A549 (cell line): ENCODE measurements at regions not wholly inside any gene's neighbourhood (a gene's known extent, or its start where the extent isn't known, plus 50 kb on each side); places are given as distances from the start of the nearest gene placed in this dataset.

Experiments
- ATAC-seq, 2 experiments: fragments of 200-7000 bp in 1 of 2; fragments of >200 bp in 1 of 2; cut with Nextera tagmentation in 1 of 2; cut with Tn5 transposase in 1 of 2; 3 replicates each; pipeline versions ENCODE4 v1.8.0 to v1.9.1; 2018 to 2020; ENCODE audit warnings: mild to moderate bottlenecking in 1 of 2, moderate library complexity in 1 of 2
- CTCF ChIA-PET: fragments of 300-600 bp; sonication (Branson Sonifier 250); formaldehyde crosslinking; extraction: SDS; loops from one replicate; lab custom pipeline; 2021; ENCODE audit warnings: antibody characterized with exemption, inconsistent platforms; lab: Yijun Ruan, JAX
- POLR2A ChIA-PET: fragments of 350-600 bp; formaldehyde crosslinking; extraction: SDS; loops from one replicate; lab custom pipeline; 2021; ENCODE audit warnings: antibody characterized with exemption, inconsistent platforms; lab: Yijun Ruan, JAX
- DNase-seq, 2 experiments: peaks; one replicate each; pipeline versions ENCODE4 v3.0.0 to v3.0.0-alpha.2; 2011 to 2016; ENCODE audit warnings: low read depth in 1 of 2, low spot score in 1 of 2
- FAIRE-seq: peaks from 2 replicates; lab custom pipeline; 2011; peaks lifted over from hg19 to GRCh38; lab: Jason Lieb, UNC
- H3K27ac ChIP-seq, 2 experiments: fragments of >200 bp; sonication (Bioruptor Twin); formaldehyde crosslinking; 3 replicates each; pipeline ENCODE4 v1.5.1; 2016 to 2017
- H3K4me1 ChIP-seq: fragments of >200 bp; sonication (Bioruptor Twin); formaldehyde crosslinking; 3 replicates; pipeline ENCODE4 v1.6.1; 2016
- H3K4me2 ChIP-seq: fragments of >200 bp; sonication (Bioruptor Twin); formaldehyde crosslinking; 3 replicates; pipeline ENCODE4 v1.6.1; 2016
- H3K4me3 ChIP-seq: fragments of >200 bp; sonication (Bioruptor Twin); formaldehyde crosslinking; 3 replicates; pipeline ENCODE4 v1.5.1; 2016
- H3K9me3 ChIP-seq: fragments of >200 bp; sonication (Bioruptor Twin); formaldehyde crosslinking; 3 replicates; pipeline ENCODE4 v1.6.1; 2016
- EHF ChIP-seq: fragments of 250-450 bp; sonication (Bioruptor Pico); IDR thresholded peaks from 2 replicates; pipeline ENCODE4 v1.5.0; 2020; ENCODE audit warnings: mild to moderate bottlenecking
- FOSB ChIP-seq: fragments of 250-450 bp; sonication (Bioruptor Pico); IDR thresholded peaks from 2 replicates; pipeline ENCODE4 v1.5.0; 2020; ENCODE audit warnings: mild to moderate bottlenecking, moderate library complexity
- FOSL2 ChIP-seq, 2 experiments: fragments of 450-650 bp in 1 of 2; fragments of >200 bp in 1 of 2; sonication (Bioruptor Twin) in 1 of 2; formaldehyde crosslinking; IDR thresholded peaks; 2 replicates each; pipeline versions ENCODE4 v1.5.0 to v1.6.1; 2016 to 2020; ENCODE audit warnings: mild to moderate bottlenecking in 1 of 2, moderate library complexity in 1 of 2
- GATA3 ChIP-seq: IDR thresholded peaks from 2 replicates; pipeline ENCODE4 v1.6.1; 2012; ENCODE audit warnings: borderline replicate concordance
- HEYL ChIP-seq: fragments of 250-450 bp; sonication (Bioruptor Pico); IDR thresholded peaks from 2 replicates; pipeline ENCODE4 v1.8.0; 2021; ENCODE audit warnings: mild to moderate bottlenecking, moderate library complexity
- HOXA7 ChIP-seq: fragments of 250-450 bp; sonication (Bioruptor Pico); IDR thresholded peaks from 2 replicates; pipeline ENCODE4 v1.5.0; 2020; ENCODE audit warnings: mild to moderate bottlenecking, moderate library complexity
- HOXB5 ChIP-seq: fragments of 250-450 bp; sonication (Bioruptor Pico); IDR thresholded peaks from 2 replicates; pipeline ENCODE4 v1.5.0; 2020; ENCODE audit warnings: mild to moderate bottlenecking, moderate library complexity
- JUNB ChIP-seq: fragments of >200 bp; sonication (Bioruptor Twin); formaldehyde crosslinking; IDR thresholded peaks from 2 replicates; pipeline ENCODE4 v1.6.1; 2016
- NFE2L2 ChIP-seq: fragments of 150-350 bp; conservative IDR thresholded peaks from 2 replicates; pipeline ENCODE4 v1.6.1; 2014; ENCODE audit warnings: low read length
- NPAS2 ChIP-seq: fragments of 250-450 bp; sonication (Bioruptor Pico); IDR thresholded peaks from 2 replicates; pipeline ENCODE4 v1.8.0; 2022; ENCODE audit warnings: mild to moderate bottlenecking, moderate library complexity, borderline replicate concordance
- NR3C1 ChIP-seq: fragments of >200 bp; sonication (Bioruptor Twin); formaldehyde crosslinking; IDR thresholded peaks from 3 replicates; pipeline ENCODE4 v1.6.1; 2017
- PHF8 ChIP-seq: fragments of 200-600 bp; sonication (generic); IDR thresholded peaks from 2 replicates; pipeline ENCODE4 v1.6.1; 2016; ENCODE audit warnings: low read depth, mild to moderate bottlenecking, antibody characterized with exemption, moderate library complexity, borderline replicate concordance
- POLR2A ChIP-seq: IDR thresholded peaks from 2 replicates; pipeline ENCODE4 v1.6.1; 2012; ENCODE audit warnings: mild to moderate bottlenecking, low read length
- RAD21 ChIP-seq, 2 experiments: fragments of >200 bp in 1 of 2; sonication (Bioruptor Twin) in 1 of 2; formaldehyde crosslinking in 1 of 2; IDR thresholded peaks in 1 of 2; conservative IDR thresholded peaks in 1 of 2; 2 replicates in 1 of 2; 3 replicates in 1 of 2; pipeline ENCODE4 v1.6.1; 2012 to 2018; ENCODE audit warnings: inconsistent platforms in 1 of 2
- RCOR1 ChIP-seq: fragments of 150-350 bp; IDR thresholded peaks from 2 replicates; pipeline ENCODE4 v1.6.1; 2014; ENCODE audit warnings: antibody characterized with exemption, low read length, low read depth
- RNF2 ChIP-seq: fragments of 200-600 bp; sonication (generic); IDR thresholded peaks from 2 replicates; pipeline ENCODE4 v1.6.1; 2016; ENCODE audit warnings: low read depth, mild to moderate bottlenecking, antibody characterized with exemption, moderate library complexity, borderline replicate concordance
- SREBF2 ChIP-seq: fragments of 450-650 bp; IDR thresholded peaks from 2 replicates; pipeline ENCODE4 v1.6.1; 2014; ENCODE audit warnings: mild to moderate bottlenecking, moderate library complexity
- TP53 ChIP-seq: fragments of 250-450 bp; sonication (Bioruptor Pico); IDR thresholded peaks from 2 replicates; pipeline ENCODE4 v1.5.0; 2021; ENCODE audit warnings: mild to moderate bottlenecking, moderate library complexity
- ZFP36 ChIP-seq: fragments of 450-650 bp; IDR thresholded peaks from 2 replicates; pipeline ENCODE4 v1.6.1; 2014; ENCODE audit warnings: borderline replicate concordance; ENCODE audit not compliant: partially characterized antibody
- ZNF302 ChIP-seq: fragments of 250-450 bp; sonication (Bioruptor Pico); IDR thresholded peaks from 2 replicates; pipeline ENCODE4 v1.9.0; 2021; ENCODE audit warnings: inconsistent platforms, mild to moderate bottlenecking, moderate library complexity
- ZSCAN20 ChIP-seq: fragments of 250-450 bp; sonication (Bioruptor Pico); IDR thresholded peaks from 2 replicates; pipeline ENCODE4 v1.8.0; 2022; ENCODE audit warnings: mild to moderate bottlenecking, moderate library complexity
- WGBS: methylation state at CpG from one replicate; pipeline ENCODE4 v1.1.6; 2017; ENCODE audit errors: missing lambda C conversion rate; 5-methylcytosine and 5-hydroxymethylcytosine counted together
- TF ChIP-seq, protein P1 (sequence below): fragments of 250-450 bp; sonication (Bioruptor Pico); IDR thresholded peaks from 2 replicates; pipeline ENCODE4 v1.5.0; 2020; ENCODE audit warnings: low read depth, mild to moderate bottlenecking, moderate library complexity
- TF ChIP-seq, protein P2 (sequence below): fragments of >200 bp; sonication (Bioruptor Twin); formaldehyde crosslinking; IDR thresholded peaks from 3 replicates; pipeline ENCODE4 v1.6.1; 2016
- TF ChIP-seq, protein P3 (sequence below): fragments of 450-650 bp; IDR thresholded peaks from 2 replicates; pipeline ENCODE4 v1.6.1; 2014; ENCODE audit warnings: antibody characterized with exemption

DNA sequence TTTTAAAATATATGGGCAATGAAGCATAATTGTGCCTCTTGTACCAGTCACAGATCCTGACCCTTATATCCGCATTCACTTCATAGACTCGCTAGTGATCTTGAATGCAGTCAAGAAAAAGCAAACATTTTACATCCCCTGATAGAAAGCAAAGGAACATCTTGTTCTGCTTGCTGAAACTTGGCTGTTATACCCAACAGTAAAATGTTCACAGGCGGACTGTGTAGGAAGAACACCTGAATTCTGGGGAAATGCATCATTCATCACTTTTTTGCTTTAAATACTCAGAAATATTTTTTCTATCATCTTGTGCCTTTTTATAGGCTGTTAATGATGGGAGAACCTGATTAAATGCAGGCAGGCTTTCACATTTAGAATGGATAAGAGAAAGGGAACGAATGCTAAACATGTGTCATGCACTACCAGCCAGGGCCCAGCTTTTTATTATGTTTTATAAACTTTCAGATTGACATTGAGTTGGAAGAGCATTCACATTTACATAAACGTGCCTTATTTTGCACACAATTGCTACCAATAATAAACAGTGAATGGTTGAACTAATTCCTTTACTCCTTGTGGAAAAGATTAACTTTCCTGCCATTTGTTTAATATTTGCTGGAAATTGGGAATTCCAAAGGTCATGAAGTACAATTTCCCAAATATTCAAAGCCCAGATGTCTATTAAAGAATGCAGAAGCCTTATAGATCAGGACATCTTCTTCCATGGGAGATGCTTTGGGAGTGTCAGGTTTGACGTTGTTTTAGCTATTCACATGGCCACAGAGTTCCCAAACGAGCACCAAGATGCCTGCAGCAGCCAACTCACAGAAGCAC, 756.2 kb downstream of the TLE1 start:
- POLR2A ChIA-PET = no interaction called here
- CTCF ChIA-PET = no interaction called here

DNA sequence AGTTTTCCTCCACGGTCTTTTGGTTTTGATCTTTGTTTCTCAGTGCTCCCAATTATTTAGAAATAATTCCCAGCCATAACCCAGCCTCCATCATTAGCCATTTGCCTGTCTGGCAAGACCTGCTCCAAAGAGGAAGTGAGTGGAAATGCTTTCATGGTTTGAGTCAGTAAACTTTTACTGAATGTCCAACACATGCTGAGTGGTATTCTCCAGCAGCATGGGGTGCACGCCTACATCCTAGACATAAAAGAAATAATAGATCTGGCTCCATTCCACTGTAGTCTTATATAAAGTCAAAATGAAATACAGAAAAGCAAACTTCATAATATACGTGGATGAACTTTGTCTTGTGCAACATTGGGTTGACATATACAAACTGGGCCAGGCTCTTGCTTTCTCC, 757.2 kb downstream of the TLE1 start:
- no peaks in the 10 kb centered on the region for H3K4me1 ChIP-seq
- no peak for ATAC-seq
- CTCF ChIA-PET = no interaction called here
- no peak overlapping the region for H3K4me2 ChIP-seq
- no peak overlapping the region for H3K27ac ChIP-seq
- 33% methylated on average over 3 of the region's 3 CpGs for WGBS
- POLR2A ChIA-PET = no interaction called here
- no peak overlapping the region for H3K4me3 ChIP-seq
- peaks cover 8% of the 10 kb centered on the region; the same call in 1 of the 3 replicates for H3K9me3 ChIP-seq
- FAIRE-seq = no peak
- no peak for TF ChIP-seq NFE2L2
- TF ChIP-seq GATA3 = no peak
- no peak for TF ChIP-seq TP53 (CRISPR knock-in tag)
- TF ChIP-seq, protein P1, sequence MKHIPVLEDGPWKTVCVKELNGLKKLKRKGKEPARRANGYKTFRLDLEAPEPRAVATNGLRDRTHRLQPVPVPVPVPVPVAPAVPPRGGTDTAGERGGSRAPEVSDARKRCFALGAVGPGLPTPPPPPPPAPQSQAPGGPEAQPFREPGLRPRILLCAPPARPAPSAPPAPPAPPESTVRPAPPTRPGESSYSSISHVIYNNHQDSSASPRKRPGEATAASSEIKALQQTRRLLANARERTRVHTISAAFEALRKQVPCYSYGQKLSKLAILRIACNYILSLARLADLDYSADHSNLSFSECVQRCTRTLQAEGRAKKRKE (CRISPR knock-in tag) = no peak
- TF ChIP-seq RCOR1 = no peak
- TF ChIP-seq PHF8 = no peak
- TF ChIP-seq RAD21 (conservative IDR thresholded peaks at IDR 0.05 in 1 of 2, IDR thresholded peaks at IDR 0.05 in 1 of 2) = no peak
- no peak for TF ChIP-seq FOSB (CRISPR knock-in tag)
- TF ChIP-seq FOSL2 (IDR thresholded peaks at IDR 0.05) = no peak
- no peak for TF ChIP-seq FOSL2 (CRISPR knock-in tag; IDR thresholded peaks at IDR 0.05)
- TF ChIP-seq, protein P2, sequence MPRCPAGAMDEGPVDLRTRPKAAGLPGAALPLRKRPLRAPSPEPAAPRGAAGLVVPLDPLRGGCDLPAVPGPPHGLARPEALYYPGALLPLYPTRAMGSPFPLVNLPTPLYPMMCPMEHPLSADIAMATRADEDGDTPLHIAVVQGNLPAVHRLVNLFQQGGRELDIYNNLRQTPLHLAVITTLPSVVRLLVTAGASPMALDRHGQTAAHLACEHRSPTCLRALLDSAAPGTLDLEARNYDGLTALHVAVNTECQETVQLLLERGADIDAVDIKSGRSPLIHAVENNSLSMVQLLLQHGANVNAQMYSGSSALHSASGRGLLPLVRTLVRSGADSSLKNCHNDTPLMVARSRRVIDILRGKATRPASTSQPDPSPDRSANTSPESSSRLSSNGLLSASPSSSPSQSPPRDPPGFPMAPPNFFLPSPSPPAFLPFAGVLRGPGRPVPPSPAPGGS = no peak
- TF ChIP-seq SREBF2 = no peak
- no peak for TF ChIP-seq HEYL (CRISPR knock-in tag)
- DNase-seq = no peak

More for the DNA sequence above, 756.2 kb downstream of the TLE1 start:
- ATAC-seq (no peak), FAIRE-seq (no peak)
- Histone ChIP-seq H3K4me1 (no peaks in the 10 kb centered on the region), H3K27ac (no peak overlapping the region), H3K9me3 (0 out of 3 replicates have a peak, but pooled peaks cover 3% of the 10 kb centered on the region)
- WGBS = 42% methylated on average over 7 of the region's 7 CpGs
- TF ChIP-seq FOSB (CRISPR knock-in tag) (no peak), ZNF302 (no peak), POLR2A (no peak), NPAS2 (CRISPR knock-in tag) (no peak), HOXA7 (CRISPR knock-in tag) (no peak), HOXB5 (CRISPR knock-in tag) (no peak), ZFP36 (no peak), ZSCAN20 (CRISPR knock-in tag) (no peak), RNF2 (no peak), NR3C1 (no peak), RAD21 (conservative IDR thresholded peaks at IDR 0.05 in 1 of 2, IDR thresholded peaks at IDR 0.05 in 1 of 2) (no peak), JUNB (no peak), EHF (CRISPR knock-in tag) (no peak)
- TF ChIP-seq, protein P3, sequence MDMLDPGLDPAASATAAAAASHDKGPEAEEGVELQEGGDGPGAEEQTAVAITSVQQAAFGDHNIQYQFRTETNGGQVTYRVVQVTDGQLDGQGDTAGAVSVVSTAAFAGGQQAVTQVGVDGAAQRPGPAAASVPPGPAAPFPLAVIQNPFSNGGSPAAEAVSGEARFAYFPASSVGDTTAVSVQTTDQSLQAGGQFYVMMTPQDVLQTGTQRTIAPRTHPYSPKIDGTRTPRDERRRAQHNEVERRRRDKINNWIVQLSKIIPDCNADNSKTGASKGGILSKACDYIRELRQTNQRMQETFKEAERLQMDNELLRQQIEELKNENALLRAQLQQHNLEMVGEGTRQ = no peak
- TF ChIP-seq, protein P2 = no peak
- TF ChIP-seq, all 56 proteins: peak for 0
- Histone ChIP-seq H3K4me2 (no peak overlapping the region), H3K4me3 (no peak overlapping the region)
- no peak for DNase-seq
